ENCODE measurements at regions not wholly inside any gene's neighbourhood (a gene's known extent, or its start where the extent isn't known, plus 50 kb on each side); places are given as distances from the start of the nearest gene placed in this dataset.

GRCh38 chr2:39568116-39568515 lies 97.6 kb upstream of the TMEM178A start:
- no peak for DNase-seq
- no peak overlapping the region for H3K27ac ChIP-seq (ENCODE audit: low read depth, low read length)
- H3K4me3 Mint-ChIP-seq, result no peak overlapping the region
- no peak overlapping the region for H3K27ac Mint-ChIP-seq
- WGBS, 2 experiments (ENCODE audit: insufficient coverage in 1 of 2, insufficient read length in 1 of 2), result 93 to 95% methylated on average over 4 to 5 of the region's 5 CpGs
- no peaks in the 10 kb centered on the region for H3K27me3 ChIP-seq (ENCODE audit: control insufficient read depth, insufficient read depth, low read length, poor library complexity, severe bottlenecking)
- no peaks in the 10 kb centered on the region for H3K36me3 Mint-ChIP-seq (ENCODE audit: low read depth)
- no peak overlapping the region for H3K4me3 ChIP-seq (ENCODE audit: low read length)
- H3K4me1 ChIP-seq (ENCODE audit: control insufficient read depth, insufficient read depth, low read length), result no peaks in the 10 kb centered on the region
- H3K27me3 Mint-ChIP-seq (ENCODE audit: insufficient read depth), result no peaks in the 10 kb centered on the region
- H3K9me3 ChIP-seq (ENCODE audit: control insufficient read depth, low read length), result peaks cover 14% of the 10 kb centered on the region
- H3K9me3 Mint-ChIP-seq, result peaks cover 11% of the 10 kb centered on the region
- no peaks in the 10 kb centered on the region for H3K36me3 ChIP-seq (ENCODE audit: control insufficient read depth, insufficient read depth, low read length)
- TF ChIP-seq CTCF (conservative IDR thresholded peaks at IDR 0.05), result no peak
- H3K9ac ChIP-seq (ENCODE audit: extremely low read depth, low read length, poor library complexity, severe bottlenecking), result no peak overlapping the region
- no peaks in the 10 kb centered on the region for H3K4me1 Mint-ChIP-seq

DNA sequence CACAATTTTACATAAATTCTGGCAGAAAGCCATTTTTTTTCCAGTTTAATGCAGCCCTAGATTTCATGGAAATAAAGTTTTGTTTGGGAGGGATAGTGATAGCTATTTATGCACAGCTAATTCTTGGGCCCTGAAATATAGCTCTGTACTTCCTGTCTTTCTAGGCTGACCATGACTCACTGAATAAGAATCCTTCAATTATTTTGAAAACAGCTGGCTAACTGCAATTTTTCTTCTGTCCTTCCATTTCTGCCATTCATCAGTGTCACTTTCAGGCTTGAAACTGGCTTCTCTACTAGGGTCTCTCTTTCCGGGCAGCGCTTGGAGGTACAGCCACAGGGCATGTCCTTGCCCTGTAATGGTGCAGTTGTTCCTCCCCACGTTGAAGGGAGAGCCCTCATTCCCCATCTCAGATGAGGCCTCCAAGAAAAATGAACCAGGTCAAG lies 97.1 kb upstream of the TMEM178A start:
- no peak overlapping the region for H3K9ac ChIP-seq (ENCODE audit: extremely low read depth, low read length, poor library complexity, severe bottlenecking)
- no peaks in the 10 kb centered on the region for H3K36me3 Mint-ChIP-seq (ENCODE audit: low read depth)
- H3K4me3 ChIP-seq (ENCODE audit: low read length), result no peak overlapping the region
- H3K27ac ChIP-seq (ENCODE audit: low read depth, low read length), result no peak overlapping the region
- H3K4me3 Mint-ChIP-seq, result no peak overlapping the region
- 87 to 92% methylated on average over 2 to 3 of the region's 3 CpGs for WGBS, 2 experiments (ENCODE audit: insufficient coverage in 1 of 2, insufficient read length in 1 of 2)
- H3K36me3 ChIP-seq (ENCODE audit: control insufficient read depth, insufficient read depth, low read length), result no peaks in the 10 kb centered on the region
- H3K4me1 Mint-ChIP-seq, result no peaks in the 10 kb centered on the region
- H3K27ac Mint-ChIP-seq, result no peak overlapping the region
- H3K4me1 ChIP-seq (ENCODE audit: control insufficient read depth, insufficient read depth, low read length), result no peaks in the 10 kb centered on the region
- no peak for TF ChIP-seq CTCF (conservative IDR thresholded peaks at IDR 0.05)
- peaks cover 7% of the 10 kb centered on the region for H3K9me3 Mint-ChIP-seq
- no peak for DNase-seq
- no peaks in the 10 kb centered on the region for H3K27me3 ChIP-seq (ENCODE audit: control insufficient read depth, insufficient read depth, low read length, poor library complexity, severe bottlenecking)
- H3K27me3 Mint-ChIP-seq (ENCODE audit: insufficient read depth), result no peaks in the 10 kb centered on the region
- peaks cover 9% of the 10 kb centered on the region for H3K9me3 ChIP-seq (ENCODE audit: control insufficient read depth, low read length)

DNA sequence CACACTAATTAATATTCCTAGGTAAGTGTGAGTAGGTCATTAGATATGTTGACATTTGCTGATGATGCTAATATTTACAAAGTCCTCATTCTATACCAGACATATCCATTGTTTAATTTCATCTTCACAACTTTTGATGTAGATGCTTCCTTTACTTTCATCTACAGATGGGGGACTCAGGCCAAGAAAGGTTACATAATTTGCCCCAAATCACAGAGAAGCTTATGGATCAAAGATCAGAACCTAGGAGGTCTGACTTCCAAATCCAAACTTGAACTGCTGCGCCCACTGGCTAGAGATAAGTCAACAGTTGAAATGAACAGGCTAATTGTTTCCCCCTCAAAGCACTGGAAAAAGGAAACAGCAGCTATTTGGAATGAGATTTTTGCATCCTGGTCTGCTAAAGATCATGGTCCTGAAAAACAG lies 95.6 kb upstream of the TMEM178A start:
- no peaks in the 10 kb centered on the region for H3K27me3 Mint-ChIP-seq (ENCODE audit: insufficient read depth)
- no peak overlapping the region for H3K4me3 ChIP-seq (ENCODE audit: low read length)
- no peak overlapping the region for H3K9ac ChIP-seq (ENCODE audit: extremely low read depth, low read length, poor library complexity, severe bottlenecking)
- H3K36me3 Mint-ChIP-seq (ENCODE audit: low read depth), result no peaks in the 10 kb centered on the region
- H3K27me3 ChIP-seq (ENCODE audit: control insufficient read depth, insufficient read depth, low read length, poor library complexity, severe bottlenecking), result no peaks in the 10 kb centered on the region
- DNase-seq, result no peak
- peaks cover 3% of the 10 kb centered on the region for H3K9me3 Mint-ChIP-seq
- H3K4me1 ChIP-seq (ENCODE audit: control insufficient read depth, insufficient read depth, low read length), result no peaks in the 10 kb centered on the region
- H3K27ac Mint-ChIP-seq, result no peak overlapping the region
- H3K36me3 ChIP-seq (ENCODE audit: control insufficient read depth, insufficient read depth, low read length), result no peaks in the 10 kb centered on the region
- H3K9me3 ChIP-seq (ENCODE audit: control insufficient read depth, low read length), result no peaks in the 10 kb centered on the region
- no peak overlapping the region for H3K27ac ChIP-seq (ENCODE audit: low read depth, low read length)
- H3K4me3 Mint-ChIP-seq, result no peak overlapping the region
- no peaks in the 10 kb centered on the region for H3K4me1 Mint-ChIP-seq
- TF ChIP-seq CTCF (conservative IDR thresholded peaks at IDR 0.05), result no peak
- 94% methylated on average over 1 of the region's 1 CpG; no CpG with 5 or more reads in 1 of the 2 experiments for WGBS, 2 experiments (ENCODE audit: insufficient coverage in 1 of 2, insufficient read length in 1 of 2)

Data from endodermal cell (in vitro differentiated cells).